Activated T-cell treated with anti-CD3 and anti-CD28 coated beads for 24 hours (primary cell): ENCODE measurements at regions not wholly inside any gene's neighbourhood (a gene's known extent, or its start where the extent isn't known, plus 50 kb on each side); places are given as distances from the start of the nearest gene placed in this dataset.
"Not testable (repeated sequence)": the region's sequence is repeated elsewhere in the genome, so short reads cannot be mapped to it uniquely, and the experiment has no call there.

Experiments
- DNase-seq: peaks from one replicate; pipeline ENCODE4 v3.0.0-alpha.2; 2020; ENCODE audit warnings: low read depth

DNA sequence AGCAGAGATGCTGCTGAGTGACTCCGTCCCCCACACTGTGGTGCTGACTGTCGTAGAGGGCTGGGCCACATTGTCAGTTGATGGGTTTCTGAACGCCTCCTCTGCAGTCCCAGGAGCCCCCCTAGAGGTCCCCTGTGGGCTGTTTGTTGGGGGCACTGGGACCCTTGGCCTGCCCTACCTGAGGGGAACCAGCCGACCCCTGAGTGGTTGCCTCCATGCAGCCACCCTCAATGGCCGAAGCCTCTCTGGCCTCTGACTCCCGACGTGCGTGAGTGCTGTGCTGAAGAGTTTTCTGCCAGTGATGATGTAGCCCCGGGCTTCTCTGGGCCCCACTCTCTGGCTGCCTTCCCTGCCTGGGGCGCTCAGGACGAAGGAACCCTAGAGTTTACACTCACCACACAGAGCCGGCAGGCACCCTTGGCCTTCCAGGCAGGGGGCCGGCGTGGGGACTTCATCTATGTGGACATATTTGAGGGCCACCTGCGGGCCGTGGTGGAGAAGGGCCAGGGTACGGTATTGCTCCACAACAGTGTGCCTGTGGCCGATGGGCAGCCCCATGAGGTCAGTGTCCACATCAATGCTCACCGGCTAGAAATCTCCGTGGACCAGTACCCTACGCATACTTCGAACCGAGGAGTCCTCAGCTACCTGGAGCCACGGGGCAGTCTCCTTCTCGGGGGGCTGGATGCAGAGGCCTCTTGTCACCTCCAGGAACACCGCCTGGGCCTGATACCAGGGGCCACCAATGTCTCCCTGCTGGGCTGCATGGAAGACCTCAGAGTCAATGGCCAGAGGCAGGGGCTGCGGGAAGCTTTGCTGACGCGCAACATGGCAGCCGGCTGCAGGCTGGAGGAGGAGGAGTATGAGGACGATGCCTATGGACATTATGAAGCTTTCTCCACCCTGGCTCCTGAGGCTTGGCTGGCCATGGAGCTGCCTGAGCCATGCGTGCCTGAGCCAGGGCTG, 181.1 kb downstream of the TBC1D2B start:
- not testable (repeated sequence) for DNase-seq

GRCh38 chr15:77895742-77896141, 181.8 kb downstream of the TBC1D2B start:
- no peak for DNase-seq

DNA sequence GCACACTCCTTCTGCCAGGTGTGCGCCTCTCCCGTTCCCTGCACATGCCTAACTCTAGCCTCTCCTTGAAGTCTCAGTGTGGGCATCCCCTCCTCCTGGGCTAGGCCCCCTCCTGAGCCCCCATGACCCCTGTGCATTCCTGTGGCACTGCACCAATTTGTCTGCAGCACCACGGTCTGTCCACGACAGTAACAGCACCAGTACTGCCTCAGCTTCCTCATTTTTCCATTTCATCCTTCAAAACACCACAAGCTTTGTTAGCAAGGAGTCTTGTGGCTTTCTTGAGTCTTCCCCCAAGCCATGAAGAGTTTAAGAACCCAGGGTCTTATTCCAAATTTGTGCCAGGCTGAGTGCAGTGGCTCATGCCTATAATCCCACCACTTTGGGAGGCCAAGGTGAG, 182.4 kb downstream of the TBC1D2B start:
- DNase-seq = not testable (repeated sequence)

DNA sequence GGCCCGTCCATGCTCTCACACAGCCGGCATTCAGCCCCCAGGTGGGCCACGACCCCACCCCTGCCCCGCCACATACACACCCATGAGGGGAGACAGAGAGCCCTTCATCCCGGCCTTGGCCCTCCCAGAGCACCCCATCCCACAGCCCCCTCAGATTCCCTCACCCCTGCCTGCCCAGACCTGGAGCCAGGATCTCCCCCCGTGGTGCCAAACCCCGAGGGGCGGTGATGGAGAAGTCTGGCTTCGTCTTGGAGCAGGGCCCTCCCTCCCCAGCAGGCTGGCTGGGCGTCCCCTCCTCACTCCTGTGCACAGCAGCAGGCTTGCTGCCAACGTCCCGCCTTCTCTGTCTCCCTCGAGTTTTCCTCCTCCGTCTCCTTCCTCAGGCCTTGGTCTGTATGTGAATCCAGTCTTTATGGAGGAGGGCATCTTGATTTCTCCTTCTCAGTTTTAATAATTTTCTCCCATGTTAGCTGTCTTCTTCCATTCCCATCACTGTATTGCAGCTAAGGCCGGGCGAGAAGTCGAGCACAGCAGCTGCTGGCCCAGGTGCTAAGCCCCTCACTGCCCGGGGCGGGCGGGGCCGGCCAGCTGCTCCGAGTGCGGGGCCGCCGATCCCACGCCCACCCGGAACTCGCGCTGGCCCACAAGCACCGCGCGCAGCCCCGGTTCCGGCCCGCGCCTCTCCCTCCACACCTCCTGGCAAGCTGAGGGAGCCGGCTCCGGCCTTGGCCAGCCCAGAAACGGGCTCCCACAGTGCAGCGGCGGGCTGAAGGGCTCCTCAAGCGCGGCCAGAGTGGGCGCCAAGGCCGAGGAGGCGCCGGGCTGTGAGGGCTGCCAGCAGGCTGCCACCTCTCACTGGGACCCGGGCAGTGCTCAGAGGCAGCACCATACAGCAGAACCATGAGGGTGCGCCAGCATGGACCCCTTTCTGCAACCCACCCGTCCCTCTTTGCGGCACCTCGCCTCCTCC, 183.6 kb downstream of the TBC1D2B start:
- DNase-seq = not testable (repeated sequence)

DNA sequence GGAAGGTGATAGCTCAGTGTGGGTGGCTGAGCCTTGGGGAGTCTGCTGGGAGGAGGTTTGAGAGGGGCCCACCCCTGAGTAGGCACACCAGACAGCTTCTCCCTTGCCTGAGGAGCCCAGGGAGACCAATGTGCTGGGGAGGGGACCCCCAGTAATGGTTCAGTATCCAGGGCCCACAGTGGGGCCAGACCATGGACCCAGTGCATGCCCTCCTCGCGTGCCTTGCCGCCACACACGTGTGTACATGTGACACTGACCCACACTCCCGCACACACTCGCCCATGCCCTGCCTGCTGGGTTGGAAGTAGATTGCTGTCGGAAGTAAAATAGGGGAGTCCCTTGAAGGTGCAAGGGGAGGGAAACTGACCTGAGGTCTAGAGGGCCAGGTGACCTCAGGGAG, 184.3 kb downstream of the TBC1D2B start:
- not testable (repeated sequence) for DNase-seq

- no peak for DNase-seq
Observed at GRCh38 chr15:77892335-77892734, 185.2 kb downstream of the TBC1D2B start.

- not testable (repeated sequence) for DNase-seq
Observed at GRCh38 chr15:77891862-77892261, 185.6 kb downstream of the TBC1D2B start.

DNA sequence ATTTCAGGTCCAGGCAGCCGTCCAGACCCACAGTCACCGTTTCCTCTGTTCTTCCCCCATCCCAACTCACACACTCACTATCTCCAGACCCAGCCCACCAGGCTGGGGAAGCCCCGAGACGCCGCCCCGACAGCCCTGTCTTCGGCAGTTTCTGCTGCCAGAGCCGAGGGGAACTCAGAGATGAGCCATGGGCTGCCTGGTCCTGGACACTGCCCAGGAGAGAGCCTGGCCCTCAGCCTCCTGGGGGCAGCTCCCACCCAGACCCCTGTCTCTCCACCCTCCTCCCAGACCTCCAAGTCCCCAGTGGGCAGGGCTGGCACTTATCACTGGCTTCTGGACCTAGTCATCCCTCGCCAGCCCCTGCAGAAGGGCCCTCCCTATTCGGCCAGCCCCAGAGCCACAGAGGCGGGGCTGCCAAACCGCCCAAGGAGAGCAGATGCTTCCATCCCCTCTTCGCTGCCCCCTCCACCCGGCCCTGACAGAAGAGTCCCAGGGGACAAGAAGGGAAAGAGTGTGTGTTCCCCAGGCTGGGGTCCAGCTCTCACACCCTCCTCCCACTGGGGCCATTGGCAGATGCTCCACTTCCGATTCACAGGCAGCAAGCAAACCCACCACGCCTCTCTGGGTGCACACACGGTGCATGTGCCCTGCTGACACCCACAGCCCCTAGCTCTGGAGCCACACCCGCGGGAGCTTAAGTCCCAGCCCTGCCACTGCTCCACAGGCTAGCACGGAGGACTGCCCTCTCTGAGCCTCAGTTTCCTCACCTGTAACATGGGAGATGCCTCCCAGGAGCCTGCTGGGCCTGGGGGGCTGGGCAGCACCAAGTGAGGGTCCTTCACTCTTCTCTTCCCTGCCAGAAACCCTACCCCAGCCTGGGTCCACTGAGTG, 186.4 kb downstream of the TBC1D2B start:
- not testable (repeated sequence) for DNase-seq

DNA sequence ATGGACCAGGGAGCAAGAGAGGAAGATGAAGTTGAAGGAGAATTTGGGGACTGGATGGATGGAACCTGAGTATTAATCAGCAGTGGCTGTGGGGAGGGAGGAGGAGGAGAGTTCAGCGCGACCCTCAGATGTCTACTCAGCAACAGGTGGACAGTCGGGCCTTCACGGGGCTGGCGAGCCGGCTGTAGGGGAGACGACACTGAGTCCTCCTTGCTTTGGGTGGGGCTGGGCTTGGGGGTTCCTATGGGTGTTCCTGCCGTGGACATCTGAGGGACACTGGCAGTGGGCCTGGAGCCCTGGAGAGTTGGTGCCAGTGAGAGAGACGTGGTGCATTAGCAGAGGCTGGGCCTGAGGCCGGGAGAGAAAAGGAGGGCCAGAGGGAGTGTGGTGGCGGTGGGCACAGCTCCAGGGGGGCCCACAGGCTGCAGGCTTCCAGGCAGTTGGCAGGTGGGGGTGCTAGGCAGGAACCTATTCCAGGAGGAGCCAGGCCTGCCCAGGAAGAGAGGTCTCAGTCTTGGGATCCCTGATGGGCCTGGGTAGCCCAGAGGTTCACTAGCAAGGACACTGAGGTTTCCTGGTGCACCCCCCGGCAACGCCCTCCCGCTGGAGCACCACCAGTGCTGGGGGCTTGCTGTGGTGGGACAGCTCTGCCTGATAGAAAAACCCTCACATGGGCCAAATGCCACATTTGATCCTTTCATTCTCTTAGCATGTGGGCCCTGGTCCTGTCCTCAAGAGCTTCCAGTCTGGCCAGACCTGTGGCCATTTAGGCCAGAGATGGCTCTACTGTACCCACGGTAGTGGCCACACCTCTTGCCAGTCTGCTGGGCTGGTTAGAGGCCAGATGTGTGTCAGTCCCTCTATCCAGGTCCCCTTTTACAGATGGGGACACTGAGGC, 187.4 kb downstream of the TBC1D2B start:
- not testable (repeated sequence) for DNase-seq

DNA sequence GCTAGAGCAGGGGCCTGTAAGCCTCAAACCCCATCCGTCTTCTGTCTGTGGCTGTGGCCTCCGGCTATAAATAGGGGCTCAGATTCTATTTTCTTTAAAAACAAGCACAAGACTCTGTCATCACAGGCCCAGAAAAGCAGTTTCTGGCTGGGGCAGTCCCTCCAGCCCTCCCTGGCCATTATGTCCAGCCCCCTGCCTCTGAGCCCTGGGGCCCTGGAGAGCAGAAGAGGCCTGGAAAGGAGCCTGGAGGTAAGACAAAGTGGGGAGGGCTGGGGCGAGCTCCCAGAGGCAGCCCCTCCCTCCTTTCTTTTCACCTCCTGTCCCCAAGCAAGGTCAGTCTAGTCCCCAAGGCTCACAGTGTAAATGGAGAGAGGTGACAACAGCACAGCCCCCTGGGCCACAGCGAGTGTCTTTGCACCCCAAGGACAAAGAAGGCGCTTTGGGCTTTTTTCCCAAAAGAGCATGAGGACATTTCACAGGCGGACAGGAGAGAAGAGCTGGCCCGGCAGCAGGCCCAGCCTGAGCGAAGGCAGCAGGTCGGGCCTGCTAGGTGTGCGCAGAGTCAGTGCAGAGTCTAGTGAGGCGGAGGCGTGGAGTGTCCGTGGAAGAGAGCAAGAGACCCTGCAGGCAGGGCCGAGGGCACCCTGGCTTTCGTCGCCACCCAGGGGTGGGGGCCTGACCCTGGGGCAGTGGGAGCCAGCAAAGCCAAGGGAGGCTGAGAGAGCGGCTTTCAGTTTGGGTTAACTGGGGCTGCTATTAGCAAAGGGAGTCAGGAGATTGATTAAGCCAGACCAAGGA, 188.3 kb downstream of the TBC1D2B start:
- DNase-seq = no peak

DNA sequence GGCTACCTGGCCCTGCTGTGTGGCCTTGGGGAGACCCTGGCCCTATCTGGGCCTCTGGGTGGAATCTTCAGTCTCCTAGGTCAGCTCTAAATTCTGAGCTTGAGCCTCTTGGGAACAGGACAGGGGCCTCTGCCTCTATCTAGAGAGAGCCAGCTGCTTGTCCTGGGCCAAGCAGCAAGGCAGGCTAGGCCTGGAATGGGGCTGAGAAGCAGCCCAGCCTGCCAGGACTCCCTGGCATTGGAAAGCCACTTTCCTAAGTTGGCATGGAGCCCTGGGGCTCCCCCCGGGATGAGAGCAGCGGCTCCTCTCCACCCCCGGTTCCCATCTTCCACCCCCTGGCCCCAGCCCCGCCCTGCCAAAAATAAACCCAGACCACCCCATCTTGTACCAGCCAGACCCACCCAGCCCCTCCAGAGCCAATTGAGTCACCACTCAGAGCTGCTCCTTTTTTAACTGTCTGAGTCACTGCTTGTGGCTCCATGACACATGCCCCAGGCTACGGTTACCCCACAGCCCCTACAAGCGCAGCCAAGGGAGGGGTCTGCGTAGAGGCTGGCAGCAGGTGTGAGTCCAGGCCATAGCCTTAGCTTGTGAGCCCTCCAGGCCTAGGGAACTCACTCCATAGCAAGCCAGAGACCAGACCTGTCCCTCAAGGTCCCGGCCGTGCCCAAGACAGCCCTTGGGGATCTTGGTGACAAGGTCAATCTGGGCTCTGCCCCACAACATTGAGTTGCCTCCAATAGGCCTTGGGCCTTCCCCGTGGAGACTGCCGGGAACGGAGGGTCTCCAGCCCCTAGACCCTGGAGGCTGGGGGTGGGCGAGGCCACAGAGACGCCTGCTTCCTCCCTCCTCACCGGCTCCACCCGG, 189.7 kb downstream of the TBC1D2B start:
- not testable (repeated sequence) for DNase-seq

- DNase-seq = no peak
Observed at GRCh38 chr15:77886805-77887448, 190.6 kb downstream of the TBC1D2B start.

- DNase-seq = not testable (repeated sequence)
Observed at GRCh38 chr15:77885877-77886500, 191.5 kb downstream of the TBC1D2B start.

- not testable (repeated sequence) for DNase-seq
Observed at GRCh38 chr15:77883012-77883411, 194.5 kb downstream of the TBC1D2B start.

DNA sequence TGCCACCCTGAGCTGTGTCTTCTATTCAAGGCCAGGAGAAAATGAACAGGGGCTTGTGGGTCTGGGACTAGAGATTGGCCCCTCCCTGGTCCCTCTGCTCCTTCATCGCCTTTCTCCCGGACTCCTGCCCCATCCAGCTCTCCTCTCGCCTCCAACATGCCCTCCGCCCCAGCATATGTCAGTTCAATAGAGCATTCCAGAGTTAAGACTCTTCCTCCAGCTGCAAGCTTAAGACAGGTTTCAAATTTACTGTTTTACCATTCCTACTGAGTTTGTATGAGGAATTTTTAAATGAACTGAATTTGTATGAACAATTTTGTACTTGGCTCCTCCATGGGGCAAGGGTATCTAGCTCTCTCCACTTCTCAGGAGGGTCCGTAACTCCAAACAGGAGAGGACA, 195.6 kb downstream of the TBC1D2B start:
- DNase-seq = no peak

- DNase-seq = not testable (repeated sequence)
Observed at GRCh38 chr15:77881535-77881934, 196.0 kb downstream of the TBC1D2B start.

DNA sequence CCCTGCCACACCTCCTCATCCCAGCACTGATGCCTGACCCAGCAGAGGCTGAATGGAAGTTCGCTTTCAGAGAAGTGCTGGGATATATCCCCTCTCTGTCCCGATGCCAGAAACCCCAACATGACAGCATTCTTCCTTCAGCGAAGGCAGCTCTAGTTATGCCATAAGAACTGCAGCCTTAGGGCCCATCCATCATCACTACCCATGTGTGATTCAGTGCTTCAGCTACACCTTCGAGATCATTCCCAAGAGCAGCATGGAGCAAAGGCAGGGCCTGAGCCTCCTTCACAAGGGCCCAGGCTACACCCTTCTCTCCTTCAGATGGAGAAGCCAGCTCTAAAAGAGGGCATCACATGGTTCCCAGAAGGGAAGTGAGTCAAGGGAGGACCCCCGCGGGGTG, 198.0 kb downstream of the TBC1D2B start:
- not testable (repeated sequence) for DNase-seq
